Activated T-helper 2 cell treated with anti-CD3 and anti-CD28 coated beads, Interferon-gamma antibody, Interleukin-2, Interleukin-4, amounts not matched to agents 10 μg/mL and 5 μg/mL and 100 μg/mL, durations not matched to agents 14 hours and 24 hours and 36 hours (primary cell): ENCODE measurements at regions not wholly inside any gene's neighbourhood (a gene's known extent, or its start where the extent isn't known, plus 50 kb on each side); places are given as distances from the start of the nearest gene placed in this dataset.

Experiments used
- DNase-seq: peaks from one replicate; pipeline ENCODE4 v3.0.0; 2021; ENCODE audit warnings: low spot score
- H3K27ac Mint-ChIP-seq: one replicate; pipeline ENCODE4 v1.8.0; 2021; ENCODE audit warnings: mixed read lengths
- H3K27me3 Mint-ChIP-seq: one replicate; pipeline ENCODE4 v1.8.0; 2021; ENCODE audit warnings: low read depth, mixed read lengths
- H3K36me3 Mint-ChIP-seq: one replicate; pipeline ENCODE4 v1.8.0; 2021; ENCODE audit warnings: low read depth, mixed read lengths
- H3K4me1 Mint-ChIP-seq: one replicate; pipeline ENCODE4 v1.8.0; 2021; ENCODE audit warnings: low read depth, mixed read lengths
- H3K4me3 Mint-ChIP-seq: one replicate; pipeline ENCODE4 v1.8.0; 2021; ENCODE audit warnings: low read depth, mild to moderate bottlenecking, moderate library complexity, mixed read lengths
- H3K9me3 Mint-ChIP-seq: one replicate; pipeline ENCODE4 v1.8.0; 2021; ENCODE audit warnings: mixed read lengths
- intact Hi-C: fragments of 100-400 bp; cut with micrococcal nuclease; formaldehyde crosslinking; loops from one replicate; pipeline ENCODE4 v1.15.1; 2023

DNA sequence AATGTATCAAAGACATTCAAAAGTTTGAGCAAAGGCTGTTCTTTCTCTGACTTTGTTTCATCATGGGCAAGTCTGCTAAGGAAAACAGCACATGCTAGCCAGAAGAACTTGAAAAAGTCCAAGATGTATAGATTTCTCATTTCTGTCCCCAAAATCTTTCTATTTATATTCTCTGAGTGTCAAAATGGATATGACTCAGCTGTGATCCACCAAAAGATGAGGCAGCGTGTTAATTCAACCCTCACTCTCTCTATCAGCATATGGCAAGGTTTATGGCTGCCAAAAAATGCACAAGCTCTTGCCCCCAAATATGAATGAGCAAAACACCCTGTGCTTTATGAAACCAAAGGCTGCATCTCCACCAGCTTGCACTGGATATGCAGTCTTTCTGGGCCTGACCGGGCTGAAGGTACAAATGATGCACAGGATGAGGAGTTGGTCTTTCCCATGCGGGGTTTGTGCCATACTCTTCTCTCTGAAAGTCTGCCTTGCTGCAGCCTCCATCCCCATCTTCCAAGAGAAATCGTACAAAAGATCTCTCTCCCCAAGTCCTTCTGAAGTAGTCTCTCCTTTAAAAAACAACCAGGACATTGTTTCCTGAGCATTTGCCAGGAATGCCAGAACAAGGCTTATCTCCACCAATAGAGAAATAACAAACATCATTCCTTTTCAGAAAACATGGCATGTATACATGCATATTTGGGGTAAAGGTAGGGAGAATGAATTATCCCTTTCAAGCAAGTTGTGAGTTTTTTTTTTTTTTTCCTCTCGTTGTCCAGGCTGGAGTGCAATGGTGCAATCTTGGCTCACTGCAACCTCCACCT lies 203.4 kb downstream of the TMX1 start:
- H3K9me3 Mint-ChIP-seq: no peaks in the 10 kb centered on the region
- H3K27ac Mint-ChIP-seq: no peak overlapping the region
- H3K4me3 Mint-ChIP-seq: no peak overlapping the region
- intact Hi-C loops: no loop called here
- H3K27me3 Mint-ChIP-seq: peaks cover 6% of the 10 kb centered on the region
- H3K4me1 Mint-ChIP-seq: no peaks in the 10 kb centered on the region
- no peak for DNase-seq
- no peaks in the 10 kb centered on the region for H3K36me3 Mint-ChIP-seq

DNA sequence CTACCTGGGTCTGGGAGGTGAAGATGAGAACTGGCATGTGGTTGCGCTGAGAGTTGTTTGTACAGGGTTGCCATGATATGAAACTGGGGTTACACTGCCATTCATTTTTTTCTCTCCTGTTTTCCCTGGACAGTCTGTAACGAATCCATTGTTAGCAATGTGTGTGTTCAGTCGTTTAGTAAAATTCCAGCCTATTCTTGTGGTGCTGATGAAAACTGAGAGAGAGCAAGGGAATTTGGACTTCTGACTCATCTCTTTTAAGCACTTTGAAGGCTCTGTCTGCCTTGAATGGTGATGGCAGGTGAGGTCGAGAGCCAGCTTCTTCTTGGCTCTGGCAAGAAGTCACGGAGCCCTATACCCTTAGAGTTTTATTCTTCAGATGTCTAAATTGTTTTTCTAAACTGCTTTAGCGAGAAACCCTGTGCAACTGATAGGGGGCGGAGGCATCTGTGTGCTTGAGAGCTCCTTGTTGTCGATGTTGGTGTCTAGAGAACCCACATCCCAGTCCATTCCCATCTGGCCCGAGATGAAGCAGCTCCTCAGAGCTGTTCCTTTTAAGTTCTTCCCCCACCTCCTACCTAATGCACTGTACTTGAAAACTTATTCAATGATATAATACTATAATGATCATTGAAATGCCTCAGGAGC lies 204.4 kb downstream of the TMX1 start:
- Mint-ChIP-seq H3K27ac (no peak overlapping the region), H3K9me3 (no peaks in the 10 kb centered on the region), H3K36me3 (no peaks in the 10 kb centered on the region), H3K27me3 (no peaks in the 10 kb centered on the region), H3K4me3 (no peak overlapping the region), H3K4me1 (no peaks in the 10 kb centered on the region)
- DNase-seq: no peak
- intact Hi-C loops: no loop called here

DNA sequence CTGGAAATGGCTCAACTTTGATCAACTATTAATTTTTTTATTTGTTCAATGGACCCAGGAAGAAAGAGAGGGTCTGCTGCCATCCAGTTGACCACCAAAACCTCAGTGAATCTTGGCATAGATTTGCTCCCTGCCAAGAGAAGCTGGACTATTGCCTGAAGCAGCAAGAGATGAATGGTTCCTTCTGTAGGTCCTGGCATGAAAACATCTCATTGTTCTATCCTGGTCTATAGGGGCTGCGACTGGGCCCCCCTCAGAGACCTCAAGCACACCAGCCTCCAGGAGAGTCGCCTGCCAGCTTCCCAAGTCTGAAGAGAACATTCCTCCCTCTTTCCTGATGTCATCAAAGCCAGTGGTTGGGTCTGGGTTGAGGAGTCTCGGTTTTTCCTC lies 204.9 kb downstream of the TMX1 start:
- H3K9me3 Mint-ChIP-seq: no peaks in the 10 kb centered on the region
- no peaks in the 10 kb centered on the region for H3K36me3 Mint-ChIP-seq
- no peak for DNase-seq
- H3K4me1 Mint-ChIP-seq: no peaks in the 10 kb centered on the region
- H3K27me3 Mint-ChIP-seq: no peaks in the 10 kb centered on the region
- intact Hi-C loops: no loop called here
- H3K27ac Mint-ChIP-seq: no peak overlapping the region
- no peak overlapping the region for H3K4me3 Mint-ChIP-seq

DNA sequence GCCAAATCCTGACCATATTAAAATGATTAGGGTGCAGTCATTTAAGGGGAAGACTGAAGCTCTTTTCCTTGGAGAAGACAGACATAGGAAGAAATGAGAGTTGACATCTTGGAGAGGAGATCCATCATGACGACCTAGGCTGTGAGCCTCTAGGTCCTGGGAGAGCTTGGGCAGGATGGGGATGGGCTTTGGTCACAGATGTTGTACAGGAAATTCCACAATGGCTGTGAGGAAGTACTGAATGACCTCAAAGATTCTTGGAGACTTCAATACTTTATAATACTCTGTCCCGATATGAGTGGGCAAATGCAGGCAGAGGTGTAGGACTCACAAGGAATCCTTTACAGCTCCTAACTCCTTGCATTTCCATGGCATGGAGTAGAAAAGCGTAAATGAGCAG lies 204.9 kb upstream of the FRMD6 start:
- H3K4me1 Mint-ChIP-seq: no peaks in the 10 kb centered on the region
- no peaks in the 10 kb centered on the region for H3K9me3 Mint-ChIP-seq
- H3K4me3 Mint-ChIP-seq: no peak overlapping the region
- no peak overlapping the region for H3K27ac Mint-ChIP-seq
- no peaks in the 10 kb centered on the region for H3K27me3 Mint-ChIP-seq
- DNase-seq: no peak
- no peaks in the 10 kb centered on the region for H3K36me3 Mint-ChIP-seq
- intact Hi-C loops: no loop called here

DNA sequence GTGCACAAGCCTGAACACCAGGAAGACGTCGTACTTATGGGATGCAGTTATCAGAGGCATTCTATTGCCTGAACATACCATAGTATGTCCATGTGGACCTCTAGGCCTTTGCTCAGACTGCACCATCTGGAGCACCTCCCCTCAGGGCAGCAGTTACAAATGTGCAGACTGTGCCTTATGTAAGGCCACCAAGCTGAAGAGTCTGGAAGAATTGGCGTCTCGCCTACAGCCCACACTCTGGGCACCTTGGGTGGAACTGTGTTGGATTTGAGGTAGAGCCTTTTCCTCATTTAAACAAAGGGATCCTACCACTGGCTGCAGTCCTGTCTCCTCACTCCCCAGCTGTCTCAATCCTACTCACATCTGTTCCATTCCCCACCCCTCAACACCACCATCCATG lies 204.3 kb upstream of the FRMD6 start:
- no peaks in the 10 kb centered on the region for H3K4me1 Mint-ChIP-seq
- no peaks in the 10 kb centered on the region for H3K27me3 Mint-ChIP-seq
- no peak overlapping the region for H3K27ac Mint-ChIP-seq
- intact Hi-C loops: no loop called here
- H3K9me3 Mint-ChIP-seq: no peaks in the 10 kb centered on the region
- no peaks in the 10 kb centered on the region for H3K36me3 Mint-ChIP-seq
- no peak overlapping the region for H3K4me3 Mint-ChIP-seq
- no peak for DNase-seq

DNA sequence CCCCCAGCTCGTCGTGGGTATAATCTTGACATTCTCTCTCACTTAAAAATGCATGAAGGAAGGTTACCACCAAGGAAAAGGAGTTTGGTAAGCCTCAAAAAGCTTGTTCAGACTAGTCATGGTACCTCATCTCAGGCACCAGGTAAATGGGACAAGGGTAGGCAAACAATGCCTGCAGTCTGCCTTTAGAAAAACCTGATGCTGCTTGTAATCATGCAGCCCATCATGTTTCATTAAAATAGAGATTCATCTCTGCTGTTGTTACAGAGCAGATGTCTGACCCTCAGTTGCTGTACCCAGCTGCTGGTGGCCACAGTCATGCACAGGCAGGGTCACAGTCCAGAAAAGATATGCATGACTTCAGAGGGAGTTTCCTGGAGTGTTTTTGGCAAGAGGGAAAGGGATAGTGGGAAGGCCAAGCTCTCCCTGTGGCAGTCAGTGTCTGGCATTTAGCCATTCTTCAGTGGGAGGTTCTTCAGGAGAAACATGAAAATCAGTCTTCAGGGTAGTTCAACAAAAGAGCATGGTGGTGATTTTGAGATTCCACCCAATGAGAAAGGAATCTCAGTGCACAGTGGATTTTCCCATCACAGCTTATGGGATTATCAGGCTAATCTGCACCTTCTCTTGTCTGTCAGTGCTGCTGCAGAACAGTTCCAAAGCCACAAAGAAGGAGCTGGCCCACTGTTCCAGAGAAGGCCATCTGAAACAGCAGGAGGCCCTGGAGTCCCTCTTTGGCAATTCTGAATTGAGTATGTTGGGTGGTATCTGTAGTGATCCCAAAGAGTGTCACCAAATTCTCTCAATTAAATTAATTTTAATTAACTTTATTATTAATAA lies 202.7 kb upstream of the FRMD6 start:
- no peaks in the 10 kb centered on the region for H3K36me3 Mint-ChIP-seq
- H3K27me3 Mint-ChIP-seq: no peaks in the 10 kb centered on the region
- H3K9me3 Mint-ChIP-seq: no peaks in the 10 kb centered on the region
- H3K4me1 Mint-ChIP-seq: no peaks in the 10 kb centered on the region
- intact Hi-C loops: no loop called here
- no peak overlapping the region for H3K27ac Mint-ChIP-seq
- DNase-seq: no peak
- no peak overlapping the region for H3K4me3 Mint-ChIP-seq

DNA sequence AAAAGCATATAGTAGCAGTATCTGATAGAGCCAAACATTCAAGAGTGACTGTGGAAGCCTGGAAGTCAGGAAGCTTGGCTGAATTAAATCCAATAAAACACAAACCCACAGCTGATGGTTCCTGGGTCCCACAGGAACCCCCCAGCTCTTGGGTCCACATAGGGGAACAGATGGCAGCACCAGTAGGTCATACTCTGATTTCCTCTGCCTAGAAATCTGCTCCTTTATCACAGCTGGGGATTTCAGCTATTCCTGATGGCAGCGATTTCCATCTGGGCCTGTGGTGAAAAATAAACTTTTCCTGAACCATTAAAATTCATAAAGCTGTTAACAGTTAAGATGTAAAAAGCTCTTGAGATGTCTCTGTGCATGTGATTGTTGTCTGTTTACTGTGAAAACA lies 202.0 kb upstream of the FRMD6 start:
- H3K27me3 Mint-ChIP-seq: no peaks in the 10 kb centered on the region
- H3K4me3 Mint-ChIP-seq: no peak overlapping the region
- no peaks in the 10 kb centered on the region for H3K4me1 Mint-ChIP-seq
- DNase-seq: no peak
- intact Hi-C loops: no loop called here
- no peaks in the 10 kb centered on the region for H3K36me3 Mint-ChIP-seq
- no peak overlapping the region for H3K27ac Mint-ChIP-seq
- H3K9me3 Mint-ChIP-seq: no peaks in the 10 kb centered on the region

DNA sequence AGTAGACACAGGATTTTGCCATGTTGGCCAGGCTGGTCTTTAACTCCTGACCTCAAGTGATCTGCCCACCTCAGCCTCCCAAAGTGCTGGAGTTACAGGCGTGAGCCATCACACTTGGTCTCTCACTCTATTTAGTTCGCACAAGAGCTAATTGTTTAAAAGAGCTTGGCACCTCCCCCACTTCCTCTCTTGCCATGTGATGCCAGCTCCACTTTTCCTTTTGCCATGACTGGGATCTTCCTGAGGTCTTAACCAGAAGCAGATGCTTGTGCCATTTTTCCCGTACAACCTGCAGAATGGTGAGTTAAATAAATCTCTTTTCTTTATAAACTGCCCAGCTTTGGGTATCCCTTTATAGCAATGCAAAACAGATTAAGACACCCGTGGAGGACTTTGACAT lies 200.1 kb upstream of the FRMD6 start:
- H3K4me3 Mint-ChIP-seq: no peak overlapping the region
- H3K27me3 Mint-ChIP-seq: no peaks in the 10 kb centered on the region
- no peaks in the 10 kb centered on the region for H3K4me1 Mint-ChIP-seq

DNA sequence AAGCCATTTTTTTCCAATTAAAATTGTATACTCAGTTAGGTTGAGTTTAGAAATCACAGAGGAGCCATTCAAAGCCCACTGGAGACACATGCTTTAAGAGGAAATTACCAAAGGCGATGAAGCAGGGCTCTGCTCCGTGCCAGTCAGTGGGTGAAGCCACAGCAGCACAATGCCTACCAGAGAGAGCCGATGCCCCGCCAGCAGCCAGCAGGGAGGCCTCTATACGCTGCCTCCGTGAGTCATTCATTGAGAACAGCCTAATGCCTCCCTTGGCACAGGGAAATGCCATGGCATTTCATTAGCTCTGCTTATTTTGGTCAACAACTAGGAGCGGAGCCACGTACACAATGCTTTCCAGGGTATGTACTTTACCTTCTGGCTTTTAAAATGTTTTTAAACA lies 197.8 kb upstream of the FRMD6 start:
- intact Hi-C loops: no loop called here
- no peaks in the 10 kb centered on the region for H3K36me3 Mint-ChIP-seq
- H3K9me3 Mint-ChIP-seq: no peaks in the 10 kb centered on the region
- no peak overlapping the region for H3K4me3 Mint-ChIP-seq
- no peaks in the 10 kb centered on the region for H3K27me3 Mint-ChIP-seq
- DNase-seq: no peak
- no peak overlapping the region for H3K27ac Mint-ChIP-seq
- no peaks in the 10 kb centered on the region for H3K4me1 Mint-ChIP-seq

More for the DNA sequence above, 200.1 kb upstream of the FRMD6 start:
- no peak overlapping the region for H3K27ac Mint-ChIP-seq
- intact Hi-C loops: no loop called here
- no peak for DNase-seq
- H3K9me3 Mint-ChIP-seq: no peaks in the 10 kb centered on the region
- H3K36me3 Mint-ChIP-seq: no peaks in the 10 kb centered on the region

DNA sequence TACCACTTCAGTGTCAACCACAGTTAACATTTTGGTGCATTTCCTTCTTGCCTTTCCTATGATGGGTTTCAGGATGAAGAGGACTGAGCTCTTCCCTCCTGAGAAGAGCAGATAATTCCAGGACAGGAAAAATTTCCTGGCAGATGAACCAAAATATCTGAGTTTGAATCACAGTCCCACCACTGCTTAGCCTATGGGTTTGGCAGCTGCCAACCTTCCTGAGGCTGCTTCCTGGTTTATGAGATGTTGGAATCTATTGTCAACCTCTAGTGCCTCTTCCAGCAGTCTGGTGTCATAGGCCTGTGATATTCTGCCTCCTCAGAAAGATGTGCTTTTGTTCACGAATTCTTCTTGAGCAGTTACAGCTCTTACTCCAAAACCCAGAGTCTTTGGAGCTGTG lies 197.4 kb upstream of the FRMD6 start:
- intact Hi-C loops: no loop called here
- no peaks in the 10 kb centered on the region for H3K27me3 Mint-ChIP-seq
- H3K27ac Mint-ChIP-seq: no peak overlapping the region
- H3K36me3 Mint-ChIP-seq: no peaks in the 10 kb centered on the region
- H3K4me3 Mint-ChIP-seq: no peak overlapping the region
- no peaks in the 10 kb centered on the region for H3K4me1 Mint-ChIP-seq
- no peaks in the 10 kb centered on the region for H3K9me3 Mint-ChIP-seq
- DNase-seq: no peak

DNA sequence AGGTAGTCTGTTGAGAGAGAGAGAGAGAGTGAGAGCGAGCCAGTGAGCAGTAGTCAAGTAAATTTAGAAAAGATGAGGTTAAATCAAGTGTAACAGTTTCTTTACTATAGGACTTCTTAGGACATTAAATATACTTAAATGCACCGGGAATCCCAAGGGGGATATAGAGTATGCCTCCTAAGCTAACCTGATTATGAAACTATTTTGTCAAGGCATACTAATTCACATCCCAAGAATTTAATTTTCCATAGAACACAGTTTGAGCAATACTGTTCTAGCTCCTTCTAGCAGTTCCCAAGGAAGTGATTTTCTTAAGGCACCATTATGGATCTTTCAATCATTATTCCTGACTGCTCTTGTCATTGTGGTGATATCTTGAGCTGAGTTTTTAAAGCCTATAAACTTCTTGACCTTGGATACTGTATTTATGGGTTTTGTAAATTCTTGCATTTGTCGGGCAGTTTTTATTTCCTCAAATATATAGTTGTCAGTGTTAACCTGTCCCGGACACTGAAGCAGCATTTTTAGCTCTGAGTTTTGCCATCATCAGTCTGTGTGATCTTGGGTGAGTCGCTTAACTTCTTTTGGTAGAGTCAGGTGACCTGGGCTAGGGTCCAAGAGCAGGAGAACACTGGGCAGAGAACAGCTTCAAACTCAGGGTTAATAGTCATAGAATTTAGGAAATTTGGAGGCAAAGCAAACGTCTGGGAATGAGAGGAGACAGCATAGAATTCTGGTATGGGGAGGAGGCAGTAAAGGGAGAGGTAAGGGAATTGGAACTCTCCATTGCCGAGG lies 196.5 kb upstream of the FRMD6 start:
- no peaks in the 10 kb centered on the region for H3K27me3 Mint-ChIP-seq
- H3K4me1 Mint-ChIP-seq: no peaks in the 10 kb centered on the region
- H3K36me3 Mint-ChIP-seq: no peaks in the 10 kb centered on the region
- no peak overlapping the region for H3K27ac Mint-ChIP-seq
- no peak for DNase-seq
- intact Hi-C loops: no loop called here
- H3K9me3 Mint-ChIP-seq: no peaks in the 10 kb centered on the region
- H3K4me3 Mint-ChIP-seq: no peak overlapping the region

DNA sequence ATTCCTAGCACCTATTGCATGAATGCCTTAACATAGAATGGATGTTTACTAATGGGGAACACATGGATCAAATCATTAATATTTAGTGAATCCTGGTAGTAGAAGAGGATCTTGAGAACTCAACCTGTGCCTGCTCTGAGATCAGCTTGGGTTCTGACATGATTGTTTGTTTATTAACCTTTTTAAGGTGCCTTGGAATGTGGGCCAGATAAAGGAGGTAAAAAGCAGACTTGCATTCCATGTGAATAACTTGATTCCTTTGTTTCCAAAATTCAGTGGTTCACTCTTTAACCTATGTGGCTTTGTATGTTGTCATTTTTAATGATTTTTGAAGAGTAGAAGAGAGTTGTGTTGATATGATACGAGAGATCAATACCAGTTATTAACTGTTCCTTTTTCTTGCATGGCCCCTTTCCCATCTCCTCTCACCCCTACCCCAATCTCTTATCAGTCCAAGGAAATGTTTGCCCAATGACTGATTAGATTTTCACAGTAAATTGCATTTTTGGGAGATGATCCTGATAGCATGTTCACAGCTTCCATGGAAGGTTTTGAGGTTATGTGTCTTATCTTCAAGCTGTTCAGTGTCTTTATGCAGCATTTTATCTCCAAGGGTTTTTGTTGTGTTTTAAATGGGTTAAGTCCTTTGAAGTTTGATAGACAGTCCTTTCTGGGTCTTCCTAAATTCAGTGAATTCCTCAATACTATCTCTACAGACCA lies 193.7 kb upstream of the FRMD6 start:
- no peak for DNase-seq
- H3K9me3 Mint-ChIP-seq: no peaks in the 10 kb centered on the region
- H3K27ac Mint-ChIP-seq: no peak overlapping the region
- no peak overlapping the region for H3K4me3 Mint-ChIP-seq
- intact Hi-C loops: no loop called here
- H3K4me1 Mint-ChIP-seq: no peaks in the 10 kb centered on the region
- no peaks in the 10 kb centered on the region for H3K27me3 Mint-ChIP-seq
- no peaks in the 10 kb centered on the region for H3K36me3 Mint-ChIP-seq
